ENCODE measurements at regions not wholly inside any gene's neighbourhood (a gene's known extent, or its start where the extent isn't known, plus 50 kb on each side); places are given as distances from the start of the nearest gene placed in this dataset.

DNA sequence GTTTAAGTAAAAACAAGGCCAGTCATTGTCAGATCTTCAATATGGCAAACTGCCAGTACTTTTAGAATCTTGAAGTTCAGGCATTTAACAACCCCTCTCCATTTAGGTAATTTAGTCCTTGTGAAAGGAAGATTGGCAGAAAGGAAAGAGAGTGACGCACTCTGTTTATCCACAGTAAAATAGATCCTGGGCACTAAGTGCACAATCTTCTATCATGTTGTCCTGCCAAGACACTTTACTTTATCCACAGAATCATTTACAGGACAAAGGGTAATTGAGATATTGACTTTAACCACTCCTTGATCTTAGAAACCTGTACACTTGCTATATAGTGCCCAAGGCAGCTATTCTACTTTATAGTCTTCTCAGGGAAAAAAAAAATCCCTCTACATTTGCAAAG, 786.4 kb upstream of the SLITRK1 start:
- Histone ChIP-seq H3K4me3 (no peak overlapping the region), H3K9me3 (ENCODE audit: control insufficient read depth in 4 of 4, insufficient read depth in 3 of 4, low read length in 3 of 4) (no peaks in the 10 kb centered on the region), H3K36me3 (ENCODE audit: control insufficient read depth in 4 of 4, insufficient read depth in 4 of 4, low read length in 4 of 4) (no peaks in the 10 kb centered on the region), H3K27ac (ENCODE audit: low read depth in 1 of 2, low read length in 1 of 2) (no peak overlapping the region), H3K4me1 (ENCODE audit: control insufficient read depth in 5 of 5, insufficient read depth in 5 of 5, low read length in 5 of 5) (no peaks in the 10 kb centered on the region), H3K9ac (ENCODE audit: insufficient read depth in 1 of 2, low read length in 2 of 2) (no peak overlapping the region), H3K27me3 (ENCODE audit: control insufficient read depth in 3 of 3, insufficient read depth in 3 of 3, low read length in 2 of 3) (no peaks in the 10 kb centered on the region)
- no peak for ATAC-seq (ENCODE audit: insufficient read depth, low FRiP score)
- WGBS, 2 donors, result 42 to 85% methylated on average over 1 of the region's 1 CpG
- DNase-seq, result no peak
- TF ChIP-seq, protein P1, sequence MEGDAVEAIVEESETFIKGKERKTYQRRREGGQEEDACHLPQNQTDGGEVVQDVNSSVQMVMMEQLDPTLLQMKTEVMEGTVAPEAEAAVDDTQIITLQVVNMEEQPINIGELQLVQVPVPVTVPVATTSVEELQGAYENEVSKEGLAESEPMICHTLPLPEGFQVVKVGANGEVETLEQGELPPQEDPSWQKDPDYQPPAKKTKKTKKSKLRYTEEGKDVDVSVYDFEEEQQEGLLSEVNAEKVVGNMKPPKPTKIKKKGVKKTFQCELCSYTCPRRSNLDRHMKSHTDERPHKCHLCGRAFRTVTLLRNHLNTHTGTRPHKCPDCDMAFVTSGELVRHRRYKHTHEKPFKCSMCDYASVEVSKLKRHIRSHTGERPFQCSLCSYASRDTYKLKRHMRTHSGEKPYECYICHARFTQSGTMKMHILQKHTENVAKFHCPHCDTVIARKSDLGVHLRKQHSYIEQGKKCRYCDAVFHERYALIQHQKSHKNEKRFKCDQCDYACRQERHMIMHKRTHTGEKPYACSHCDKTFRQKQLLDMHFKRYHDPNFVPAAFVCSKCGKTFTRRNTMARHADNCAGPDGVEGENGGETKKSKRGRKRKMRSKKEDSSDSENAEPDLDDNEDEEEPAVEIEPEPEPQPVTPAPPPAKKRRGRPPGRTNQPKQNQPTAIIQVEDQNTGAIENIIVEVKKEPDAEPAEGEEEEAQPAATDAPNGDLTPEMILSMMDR (IDR thresholded peaks at IDR 0.05; ENCODE audit: control extremely low read depth, extremely low read depth), result no peak

DNA sequence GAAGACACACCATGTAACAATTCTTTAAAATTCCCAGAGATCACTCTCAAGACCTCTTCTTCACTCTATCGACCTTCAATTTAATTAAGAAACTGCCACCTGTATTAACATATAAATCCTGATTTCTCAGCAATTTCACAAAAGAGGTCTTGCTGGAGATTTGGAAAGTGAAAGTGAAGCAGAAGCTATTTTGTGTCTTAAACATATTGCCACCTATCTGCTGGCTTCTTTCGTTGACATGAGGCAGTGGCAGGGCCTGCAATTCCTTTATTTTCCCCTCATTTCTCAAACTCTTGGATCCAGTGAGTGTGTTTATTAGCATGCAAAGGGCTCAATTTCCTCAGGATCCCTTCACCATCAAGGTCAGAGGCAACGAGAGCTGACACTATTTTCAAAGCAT, 780.2 kb upstream of the SLITRK1 start:
- Histone ChIP-seq H3K27me3 (ENCODE audit: control insufficient read depth in 3 of 3, insufficient read depth in 3 of 3, low read length in 2 of 3) (no peaks in the 10 kb centered on the region), H3K4me3 (no peak overlapping the region), H3K4me1 (ENCODE audit: control insufficient read depth in 5 of 5, insufficient read depth in 5 of 5, low read length in 5 of 5) (no peaks in the 10 kb centered on the region), H3K9me3 (ENCODE audit: control insufficient read depth in 4 of 4, insufficient read depth in 3 of 4, low read length in 3 of 4) (no peaks in the 10 kb centered on the region), H3K36me3 (ENCODE audit: control insufficient read depth in 4 of 4, insufficient read depth in 4 of 4, low read length in 4 of 4) (no peaks in the 10 kb centered on the region), H3K27ac (ENCODE audit: low read depth in 1 of 2, low read length in 1 of 2) (no peak overlapping the region), H3K9ac (ENCODE audit: insufficient read depth in 1 of 2, low read length in 2 of 2) (no peak overlapping the region)
- WGBS, 2 donors, result 63 to 66% methylated on average over 3 of the region's 3 CpGs
- DNase-seq (no peak), ATAC-seq (ENCODE audit: insufficient read depth, low FRiP score) (no peak)
- TF ChIP-seq, protein P1 (IDR thresholded peaks at IDR 0.05; ENCODE audit: control extremely low read depth, extremely low read depth), result no peak

DNA sequence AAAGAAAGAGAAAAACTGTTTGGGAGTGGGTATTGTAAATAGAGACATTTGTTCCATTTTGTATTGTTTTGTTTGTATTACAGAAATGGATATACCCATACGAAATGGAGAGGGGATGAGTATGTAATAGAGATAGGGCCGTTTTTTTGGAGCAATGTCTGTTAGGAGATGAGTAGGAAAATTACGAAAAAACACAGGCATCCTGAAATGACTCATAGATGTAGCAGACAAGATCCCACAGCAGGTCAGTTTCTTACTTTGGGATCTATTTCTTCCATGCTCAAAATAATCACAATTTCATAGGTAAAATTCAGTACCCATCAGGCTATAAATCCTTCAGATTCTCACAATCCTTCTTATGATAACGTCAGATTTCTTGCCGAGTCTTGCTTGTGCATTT, 779.4 kb upstream of the SLITRK1 start:
- DNase-seq (no peak), ATAC-seq (ENCODE audit: insufficient read depth, low FRiP score) (no peak)
- Histone ChIP-seq H3K27ac (ENCODE audit: low read depth in 1 of 2, low read length in 1 of 2) (no peak overlapping the region), H3K4me1 (ENCODE audit: control insufficient read depth in 5 of 5, insufficient read depth in 5 of 5, low read length in 5 of 5) (no peaks in the 10 kb centered on the region), H3K9ac (ENCODE audit: insufficient read depth in 1 of 2, low read length in 2 of 2) (no peak overlapping the region), H3K27me3 (ENCODE audit: control insufficient read depth in 3 of 3, insufficient read depth in 3 of 3, low read length in 2 of 3) (no peaks in the 10 kb centered on the region), H3K36me3 (ENCODE audit: control insufficient read depth in 4 of 4, insufficient read depth in 4 of 4, low read length in 4 of 4) (no peaks in the 10 kb centered on the region), H3K9me3 (ENCODE audit: control insufficient read depth in 4 of 4, insufficient read depth in 3 of 4, low read length in 3 of 4) (no peaks in the 10 kb centered on the region), H3K4me3 (no peak overlapping the region)
- TF ChIP-seq, protein P1 (IDR thresholded peaks at IDR 0.05; ENCODE audit: control extremely low read depth, extremely low read depth), result no peak
- 83% methylated on average over 5 of the region's 5 CpGs for WGBS, 2 donors

DNA sequence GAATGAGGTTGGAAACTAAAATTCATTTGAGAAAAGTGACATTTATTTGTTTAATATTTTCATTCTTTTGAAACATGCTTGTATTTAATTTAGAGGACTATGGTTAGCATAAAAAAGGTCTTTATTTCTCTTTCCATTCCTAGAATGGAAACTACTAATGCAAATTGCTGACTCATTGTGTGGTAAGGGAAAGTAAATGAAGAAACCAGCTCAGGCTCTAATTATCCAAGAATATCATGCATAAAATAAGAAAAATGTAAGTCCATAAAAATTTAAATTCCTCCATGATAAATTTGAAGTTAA, 777.0 kb upstream of the SLITRK1 start:
- no peaks in the 10 kb centered on the region for H3K36me3 ChIP-seq (ENCODE audit: control insufficient read depth in 4 of 4, insufficient read depth in 4 of 4, low read length in 4 of 4)
- H3K27me3 ChIP-seq (ENCODE audit: control insufficient read depth in 3 of 3, insufficient read depth in 3 of 3, low read length in 2 of 3), result no peaks in the 10 kb centered on the region
- ATAC-seq (ENCODE audit: insufficient read depth, low FRiP score) (no peak), DNase-seq (no peak)
- TF ChIP-seq, protein P1 (IDR thresholded peaks at IDR 0.05; ENCODE audit: control extremely low read depth, extremely low read depth), result no peak
- no peak overlapping the region for H3K9ac ChIP-seq (ENCODE audit: insufficient read depth in 1 of 2, low read length in 2 of 2)
- no peak overlapping the region for H3K27ac ChIP-seq (ENCODE audit: low read depth in 1 of 2, low read length in 1 of 2)
- H3K4me1 ChIP-seq (ENCODE audit: control insufficient read depth in 5 of 5, insufficient read depth in 5 of 5, low read length in 5 of 5), result no peaks in the 10 kb centered on the region
- H3K4me3 ChIP-seq, result no peak overlapping the region
- no peaks in the 10 kb centered on the region for H3K9me3 ChIP-seq (ENCODE audit: control insufficient read depth in 4 of 4, insufficient read depth in 3 of 4, low read length in 3 of 4)

Measured in lung (tissue), 11 donors.